Uterus (tissue), 3 donors: ENCODE measurements at regions not wholly inside any gene's neighbourhood (a gene's known extent, or its start where the extent isn't known, plus 50 kb on each side); places are given as distances from the start of the nearest gene placed in this dataset.

Experiments used
- DNase-seq, 2 donors: peaks; one replicate each; pipeline ENCODE4 v3.0.0-alpha.2; 2019 to 2020
- H3K27ac ChIP-seq, 2 donors: fragments of 200-600 bp; sonication (generic); 1 replicate in 1 of 2; 2 replicates in 1 of 2; pipeline ENCODE4 v1.5.1; 2016 to 2018
- H3K27me3 ChIP-seq, 2 donors: fragments of 200-600 bp; sonication (generic); one replicate each; pipeline ENCODE4 v1.5.1; 2018 to 2019; ENCODE audit warnings: control low read depth in 1 of 2
- H3K36me3 ChIP-seq, 2 donors: fragments of 200-600 bp; sonication (generic); one replicate each; pipeline ENCODE4 v1.5.1; 2019; ENCODE audit warnings: control low read depth in 1 of 2
- H3K4me1 ChIP-seq, 2 donors: fragments of 200-600 bp; sonication (generic); one replicate each; pipeline ENCODE4 v1.5.1; 2018 to 2019; ENCODE audit warnings: control low read depth in 1 of 2
- H3K4me3 ChIP-seq, 2 donors: fragments of 200-600 bp; sonication (generic); 1 replicate in 1 of 2; 2 replicates in 1 of 2; pipeline ENCODE4 v1.5.1; 2018 to 2019; ENCODE audit warnings: mild to moderate bottlenecking in 1 of 2
- H3K9me3 ChIP-seq, 2 donors: fragments of 200-600 bp; sonication (generic); one replicate each; pipeline ENCODE4 v1.5.1; 2019; ENCODE audit warnings: control low read depth in 1 of 2
- CTCF ChIP-seq, 4 experiments: fragments of 200-600 bp in 2 of 4; fragments of 450-650 bp in 2 of 4; sonication (generic) in 2 of 4; IDR thresholded peaks; one replicate each; pipeline ENCODE4 v1.5.1; 2016 to 2019; ENCODE audit warnings: antibody characterized with exemption in 4 of 4, mild to moderate bottlenecking in 2 of 4, moderate library complexity in 1 of 4
- POLR2A ChIP-seq, 2 donors: fragments of 450-650 bp; IDR thresholded peaks; one replicate each; pipeline ENCODE4 v1.6.1; 2016; ENCODE audit warnings: antibody characterized with exemption in 2 of 2, mild to moderate bottlenecking in 1 of 2, moderate library complexity in 1 of 2
- intact Hi-C: fragments of 100-400 bp; cut with DNase I; formaldehyde crosslinking; loops from one replicate; pipeline ENCODE4 v1.15.1; 2023; ENCODE audit warnings: low total_unique reads
- donor health status: DM: yes; HTN: yes; CAD: no.

- no peak for DNase-seq
- TF ChIP-seq POLR2A (IDR thresholded peaks at IDR 0.05) (no peak), CTCF (IDR thresholded peaks at IDR 0.05) (peak in 1 of 4 experiments; percentile 23)
- Histone ChIP-seq H3K4me3 (no peak overlapping the region), H3K27ac (no peak overlapping the region), H3K27me3 (no peaks in the 10 kb centered on the region), H3K36me3 (no peaks in the 10 kb centered on the region), H3K9me3 (no peaks in the 10 kb centered on the region), H3K4me1 (no peaks in the 10 kb centered on the region)
- intact Hi-C loops: no loop called here
Observed at GRCh38 chr7:97499204-97499603, 232.7 kb upstream of the TAC1 start.

GRCh38 chr7:97503367-97504094 lies 228.4 kb upstream of the TAC1 start:
- intact Hi-C loops: no loop called here
- DNase-seq: no peak
- H3K27me3 ChIP-seq: no peaks in the 10 kb centered on the region
- TF ChIP-seq POLR2A (IDR thresholded peaks at IDR 0.05) (no peak), CTCF (IDR thresholded peaks at IDR 0.05) (no peak)
- H3K4me1 ChIP-seq: no peaks in the 10 kb centered on the region
- no peaks in the 10 kb centered on the region for H3K9me3 ChIP-seq
- no peak overlapping the region for H3K4me3 ChIP-seq
- H3K36me3 ChIP-seq: no peaks in the 10 kb centered on the region
- no peak overlapping the region for H3K27ac ChIP-seq

- TF ChIP-seq POLR2A (IDR thresholded peaks at IDR 0.05) (no peak), CTCF (IDR thresholded peaks at IDR 0.05) (no peak)
- intact Hi-C loops: no loop called here
- H3K36me3 ChIP-seq: no peaks in the 10 kb centered on the region
- no peak for DNase-seq
- H3K4me1 ChIP-seq: no peaks in the 10 kb centered on the region
- H3K27me3 ChIP-seq: no peaks in the 10 kb centered on the region
- H3K9me3 ChIP-seq: no peaks in the 10 kb centered on the region
- H3K27ac ChIP-seq: no peak overlapping the region
- H3K4me3 ChIP-seq: no peak overlapping the region
Observed at GRCh38 chr7:97506728-97507127, 225.2 kb upstream of the TAC1 start.

- TF ChIP-seq POLR2A (IDR thresholded peaks at IDR 0.05): no peak
- TF ChIP-seq CTCF (IDR thresholded peaks at IDR 0.05): no peak
- no peak overlapping the region for H3K4me3 ChIP-seq
- no peaks in the 10 kb centered on the region for H3K9me3 ChIP-seq
- no peaks in the 10 kb centered on the region for H3K27me3 ChIP-seq
- intact Hi-C loops: no loop called here
- H3K4me1 ChIP-seq: no peaks in the 10 kb centered on the region
- no peak for DNase-seq
- no peak overlapping the region for H3K27ac ChIP-seq
- no peaks in the 10 kb centered on the region for H3K36me3 ChIP-seq
Observed at GRCh38 chr7:97512441-97513207, 219.3 kb upstream of the TAC1 start.

GRCh38 chr7:97513326-97513725 lies 218.6 kb upstream of the TAC1 start:
- Histone ChIP-seq H3K27me3 (no peaks in the 10 kb centered on the region), H3K36me3 (no peaks in the 10 kb centered on the region), H3K9me3 (no peaks in the 10 kb centered on the region), H3K4me1 (no peaks in the 10 kb centered on the region), H3K27ac (no peak overlapping the region), H3K4me3 (no peak overlapping the region)
- no peak for DNase-seq
- TF ChIP-seq POLR2A (IDR thresholded peaks at IDR 0.05) (no peak), CTCF (IDR thresholded peaks at IDR 0.05) (no peak)
- intact Hi-C loops: no loop called here
